H1 (cell line): ENCODE measurements at regions not wholly inside any gene's neighbourhood (a gene's known extent, or its start where the extent isn't known, plus 50 kb on each side); places are given as distances from the start of the nearest gene placed in this dataset.

Experiments
- CTCF ChIA-PET: fragments of 300-600 bp; sonication (Branson Sonifier 250); formaldehyde crosslinking; loops from one replicate; lab custom pipeline; 2021; ENCODE audit not compliant: partially characterized antibody; lab: Charles Lee
- POLR2A ChIA-PET: fragments of 300-600 bp; sonication (Branson Sonifier 250); formaldehyde crosslinking; loops from one replicate; lab custom pipeline; 2021; ENCODE audit warnings: inconsistent platforms; ENCODE audit not compliant: partially characterized antibody; lab: Charles Lee
- DNase-seq, 2 experiments: peaks; one replicate each; pipeline versions ENCODE4 v3.0.0 to v3.0.0-alpha.2; 2010 to 2022; ENCODE audit warnings: low spot score in 2 of 2, low read depth in 1 of 2, mixed read lengths in 1 of 2
- FAIRE-seq: peaks from 2 replicates; lab custom pipeline; 2011; peaks lifted over from hg19 to GRCh38; lab: Jason Lieb, UNC
- H2AFZ ChIP-seq: 2 replicates; pipeline ENCODE4 v1.8.1; 2012; ENCODE audit warnings: low read length, inconsistent platforms
- H2AK5ac ChIP-seq: 2 replicates; pipeline ENCODE4 v1.6.1; 2013; ENCODE audit warnings: low read depth, low read length
- H2BK120ac ChIP-seq: replicated peaks from 2 replicates; pipeline ENCODE3; 2013; ENCODE audit warnings: low read depth, low read length, inconsistent platforms
- H2BK12ac ChIP-seq: 2 replicates; pipeline ENCODE4 v1.6.1; 2013; ENCODE audit warnings: low read depth, low read length
- H2BK15ac ChIP-seq: 2 replicates; pipeline ENCODE4 v1.6.1; 2013; ENCODE audit warnings: low read length
- H2BK20ac ChIP-seq: 2 replicates; pipeline ENCODE4 v1.6.1; 2013; ENCODE audit warnings: low read length
- H2BK5ac ChIP-seq: 2 replicates; pipeline ENCODE4 v1.6.1; 2013; ENCODE audit warnings: low read depth, low read length
- H3K14ac ChIP-seq: 2 replicates; pipeline ENCODE4 v1.6.1; 2013; ENCODE audit warnings: inconsistent platforms; ENCODE audit not compliant: insufficient read length
- H3K18ac ChIP-seq: 2 replicates; pipeline ENCODE4 v1.6.1; 2013; ENCODE audit warnings: low read length; ENCODE audit errors: extremely low read depth
- H3K23ac ChIP-seq: 2 replicates; pipeline ENCODE4 v1.6.1; 2013; ENCODE audit warnings: inconsistent platforms; ENCODE audit not compliant: insufficient read length
- H3K23me2 ChIP-seq: 2 replicates; pipeline ENCODE4 v1.6.1; 2013; ENCODE audit warnings: low read depth, low read length
- H3K27ac ChIP-seq: 2 replicates; pipeline ENCODE4 v1.6.1; 2011; ENCODE audit warnings: low read depth, low read length, inconsistent platforms
- H3K27me3 ChIP-seq, 4 experiments: replicated peaks in 1 of 4; 1 replicate in 1 of 4; 2 replicates in 3 of 4; pipeline versions ENCODE4 v1.6.1 to v1.8.1; 2011 to 2013; ENCODE audit warnings: low read length in 3 of 4, mild to moderate bottlenecking in 3 of 4, inconsistent platforms in 2 of 4, mixed read lengths in 2 of 4, moderate library complexity in 1 of 4; ENCODE audit not compliant: control insufficient read depth in 3 of 4, insufficient read depth in 3 of 4; ENCODE audit errors: extremely low read depth in 1 of 4
- H3K36me3 ChIP-seq, 4 experiments: 2 replicates each; pipeline versions ENCODE4 v1.6.1 to v1.8.1; 2011 to 2013; ENCODE audit warnings: mild to moderate bottlenecking in 4 of 4, low read length in 3 of 4, moderate library complexity in 2 of 4, control low read depth in 1 of 4, inconsistent platforms in 1 of 4; ENCODE audit not compliant: insufficient read depth in 4 of 4, control insufficient read depth in 2 of 4
- H3K4ac ChIP-seq: replicated peaks from 2 replicates; pipeline ENCODE3; 2013; ENCODE audit warnings: low read length, low read depth, mixed read lengths, inconsistent platforms; ENCODE audit not compliant: insufficient read length
- H3K4me1 ChIP-seq, 4 experiments: replicated peaks in 1 of 4; 1 replicate in 1 of 4; 2 replicates in 3 of 4; pipeline versions ENCODE4 v1.6.1 to v1.8.1; 2011 to 2013; ENCODE audit warnings: low read length in 3 of 4, inconsistent platforms in 2 of 4, mixed read lengths in 1 of 4; ENCODE audit not compliant: insufficient read depth in 4 of 4, control insufficient read depth in 3 of 4
- H3K4me2 ChIP-seq, 2 experiments: 2 replicates each; pipeline versions ENCODE4 v1.6.1 to v1.8.1; 2011 to 2013; ENCODE audit warnings: low read depth in 2 of 2, low read length in 2 of 2, control low read depth in 1 of 2, inconsistent platforms in 1 of 2, mild to moderate bottlenecking in 1 of 2; ENCODE audit not compliant: insufficient read depth in 1 of 2
- H3K4me3 ChIP-seq, 4 experiments: fragments of 200-600, 300-600 bp in 1 of 4; sonication (generic), shearing (Covaris generic), sonication (Bioruptor Twin) in 1 of 4; 2 replicates each; pipeline versions ENCODE4 v1.5.1 to v1.8.1; 2011 to 2016; ENCODE audit warnings: low read length in 4 of 4, low read depth in 3 of 4, control low read depth in 2 of 4, inconsistent platforms in 2 of 4, mild to moderate bottlenecking in 2 of 4, mixed read lengths in 1 of 4, moderate library complexity in 1 of 4; ENCODE audit not compliant: insufficient read depth in 2 of 4; ENCODE audit errors: extremely low read depth in 1 of 4
- H3K56ac ChIP-seq: replicated peaks from 2 replicates; pipeline ENCODE3; 2013; ENCODE audit warnings: low read depth, mild to moderate bottlenecking, mixed read lengths, low read length, inconsistent platforms; ENCODE audit not compliant: insufficient read length
- H3K79me1 ChIP-seq: 2 replicates; pipeline ENCODE4 v1.6.1; 2013; ENCODE audit warnings: low read depth, low read length, control low read depth
- H3K79me2 ChIP-seq, 2 experiments: 2 replicates each; pipeline versions ENCODE4 v1.6.1 to v1.8.1; 2012 to 2013; ENCODE audit warnings: low read length in 2 of 2, mild to moderate bottlenecking in 2 of 2, inconsistent platforms in 1 of 2; ENCODE audit not compliant: insufficient read depth in 2 of 2, control insufficient read depth in 1 of 2
- H3K9ac ChIP-seq, 4 experiments: replicated peaks in 1 of 4; 1 replicate in 1 of 4; 2 replicates in 3 of 4; pipeline versions ENCODE4 v1.6.1 to v1.8.1; 2011 to 2013; ENCODE audit warnings: low read depth in 3 of 4, low read length in 3 of 4, control low read depth in 2 of 4, mild to moderate bottlenecking in 2 of 4, moderate library complexity in 2 of 4, inconsistent platforms in 1 of 4; ENCODE audit errors: extremely low read depth in 1 of 4
- H3K9me3 ChIP-seq, 2 experiments: 2 replicates each; pipeline versions ENCODE4 v1.6.1 to v1.8.1; 2012 to 2013; ENCODE audit warnings: mild to moderate bottlenecking in 2 of 2, moderate library complexity in 2 of 2, control low read depth in 1 of 2, inconsistent platforms in 1 of 2, low read depth in 1 of 2, low read length in 1 of 2, mixed read lengths in 1 of 2; ENCODE audit not compliant: insufficient read depth in 2 of 2
- H4K20me1 ChIP-seq, 2 experiments: replicated peaks in 1 of 2; 2 replicates each; pipeline versions ENCODE3 to v1.8.1; 2011 to 2013; ENCODE audit warnings: inconsistent platforms in 2 of 2, low read length in 2 of 2, mild to moderate bottlenecking in 1 of 2; ENCODE audit not compliant: insufficient read depth in 2 of 2, control insufficient read depth in 1 of 2
- H4K5ac ChIP-seq: 2 replicates; pipeline ENCODE4 v1.6.1; 2013; ENCODE audit warnings: low read length, low read depth, mixed read lengths, inconsistent platforms; ENCODE audit not compliant: insufficient read length
- H4K8ac ChIP-seq: 2 replicates; pipeline ENCODE4 v1.8.0; 2013; ENCODE audit warnings: mild to moderate bottlenecking, moderate library complexity, low read length, inconsistent platforms; ENCODE audit not compliant: insufficient read depth; ENCODE audit errors: extremely low read depth
- H4K91ac ChIP-seq: replicated peaks from 2 replicates; pipeline ENCODE3; 2013; ENCODE audit warnings: low read length, mixed read lengths, inconsistent platforms; ENCODE audit not compliant: insufficient read length
- BCL11A ChIP-seq, 2 experiments: IDR thresholded peaks; one replicate each; pipeline ENCODE4 v1.6.1; 2011; ENCODE audit warnings: low read depth in 2 of 2, low read length in 2 of 2, mild to moderate bottlenecking in 2 of 2
- CTBP2 ChIP-seq: IDR thresholded peaks from 2 replicates; pipeline ENCODE4 v1.7.0; 2011; ENCODE audit warnings: borderline replicate concordance, mild to moderate bottlenecking, moderate library complexity, mixed read lengths, low read length; ENCODE audit not compliant: insufficient read depth, insufficient read length
- GABPA ChIP-seq: IDR thresholded peaks from 2 replicates; pipeline ENCODE4 v1.6.1; 2011; ENCODE audit warnings: mild to moderate bottlenecking, low read length, moderate library complexity, borderline replicate concordance; ENCODE audit not compliant: insufficient read depth
- HDAC2 ChIP-seq, 2 experiments: fragments of 300-600 bp in 1 of 2; sonication (generic) in 1 of 2; IDR thresholded peaks; 2 replicates each; pipeline ENCODE4 v1.6.1; 2011 to 2012; ENCODE audit warnings: low read depth in 2 of 2, low read length in 2 of 2, mild to moderate bottlenecking in 2 of 2, moderate library complexity in 2 of 2, borderline replicate concordance in 1 of 2, inconsistent platforms in 1 of 2
- JUN ChIP-seq: IDR thresholded peaks from 2 replicates; pipeline ENCODE4 v1.6.1; 2011; ENCODE audit warnings: low read depth, mild to moderate bottlenecking, improper control_type of control experiment, low read length
- KDM4A ChIP-seq: IDR thresholded peaks from one replicate; pipeline ENCODE4 v1.7.1; 2012; ENCODE audit warnings: low read depth, mild to moderate bottlenecking, moderate library complexity, low read length, inconsistent platforms; ENCODE audit not compliant: severe bottlenecking
- KDM5A ChIP-seq: fragments of 200-600 bp; IDR thresholded peaks from 2 replicates; pipeline ENCODE4 v1.7.1; 2012; ENCODE audit warnings: mild to moderate bottlenecking, low read length, inconsistent platforms, mixed read lengths
- POLR2AphosphoS5 ChIP-seq: IDR thresholded peaks from 2 replicates; pipeline ENCODE4 v1.6.1; 2011; ENCODE audit warnings: low read depth, low read length
- RNF2 ChIP-seq: fragments of 200-900, 300-1000 bp; sonication (generic); IDR thresholded peaks from 2 replicates; pipeline ENCODE4 v1.7.1; 2016; ENCODE audit warnings: borderline replicate concordance, low read depth, mild to moderate bottlenecking, antibody characterized with exemption, low read length; ENCODE audit not compliant: poor library complexity, severe bottlenecking; ENCODE audit errors: missing control alignments
- TCF12 ChIP-seq: IDR thresholded peaks from 2 replicates; pipeline ENCODE4 v1.6.1; 2011; ENCODE audit warnings: low read depth, mild to moderate bottlenecking, low read length
- YY1 ChIP-seq: IDR thresholded peaks from 2 replicates; pipeline ENCODE4 v1.6.1; 2011; ENCODE audit warnings: low read depth, mild to moderate bottlenecking, low read length
- WGBS, 2 experiments: shearing (Covaris generic) in 1 of 2; methylation state at CpG; one replicate each; pipeline versions ENCODE4 v1.1.6 to v1.1.7; 2013 to 2015; ENCODE audit warnings: low lambda C conversion rate in 2 of 2, mixed read lengths in 2 of 2, inconsistent platforms in 1 of 2, low coverage in 1 of 2, missing lambda C conversion rate in 1 of 2; ENCODE audit not compliant: insufficient replicate concordance in 2 of 2, insufficient coverage in 1 of 2, insufficient read length in 1 of 2; ENCODE audit errors: extremely low coverage in 1 of 2, missing lambda C conversion rate in 1 of 2; 5-methylcytosine and 5-hydroxymethylcytosine counted together

DNA sequence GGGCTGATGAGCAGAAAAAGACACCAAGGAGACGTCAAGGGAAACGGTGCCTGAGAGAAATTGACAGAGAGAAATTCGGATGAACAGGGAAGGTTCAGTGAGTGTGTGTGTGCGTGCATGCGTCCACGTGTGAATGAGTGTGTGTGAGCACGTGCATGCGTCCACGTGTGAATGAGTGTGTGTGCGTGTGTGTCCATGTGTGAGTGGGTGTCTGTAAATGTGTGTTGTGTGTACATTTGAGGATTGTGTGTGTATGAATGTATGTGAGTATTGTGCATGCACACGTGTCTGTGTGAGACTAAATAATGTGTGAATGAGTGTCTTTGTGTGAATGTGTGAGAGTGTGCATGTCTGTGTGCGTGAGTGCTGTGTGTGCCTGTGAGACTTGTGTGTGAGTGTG is 137.4 kb upstream of the MED13L start:
- no peak overlapping the region for H3K27ac ChIP-seq
- H4K20me1 ChIP-seq, result peaks cover 0 to 4% of the 10 kb centered on the region in 2 experiments
- H2BK5ac ChIP-seq, result peak overlapping the region; percentile 91
- H3K4me3 ChIP-seq, result no peak overlapping the region
- H3K79me2 ChIP-seq, result no peaks in the 10 kb centered on the region
- no peak overlapping the region for H2BK120ac ChIP-seq
- peak overlapping the region in 1 of 2 experiments; percentile 3; a peak in 1 of 4 replicates for H3K4me2 ChIP-seq
- H3K18ac ChIP-seq, result peak overlapping the region; percentile 80
- ChIA-PET CTCF (interaction anchor here (0.6 to 1.6 kb wide), 3 partner anchors 10 to 137 kb away, joined by 3 to 4 read pairs (median 4); no protein-coding TSS in a partner anchor), POLR2A (interaction anchor here (1.1 kb wide), 1 partner anchor 23 kb away, joined by 3 read pairs; no protein-coding TSS in a partner anchor)
- peak overlapping the region; percentile 90 for H2BK12ac ChIP-seq
- no peak overlapping the region for H3K9ac ChIP-seq
- H3K4ac ChIP-seq, result peak overlapping the region; percentile 62
- no peaks in the 10 kb centered on the region for H3K79me1 ChIP-seq
- no peaks in the 10 kb centered on the region; a peak in 1 of 8 replicates for H3K36me3 ChIP-seq
- H2AFZ ChIP-seq, result no peak overlapping the region
- H3K27me3 ChIP-seq, result no peaks in the 10 kb centered on the region
- TF ChIP-seq HDAC2 (IDR thresholded peaks at IDR 0.05; ENCODE audit: borderline replicate concordance in 1 of 2, low read depth in 2 of 2, low read length in 2 of 2), result no peak
- TF ChIP-seq BCL11A (IDR thresholded peaks at IDR 0.05; ENCODE audit: low read depth in 2 of 2, low read length in 2 of 2), result no peak
- TF ChIP-seq YY1, result no peak
- TF ChIP-seq RNF2, result no peak
- TF ChIP-seq POLR2AphosphoS5, result no peak
- TF ChIP-seq KDM4A, result no peak
- TF ChIP-seq JUN, result no peak
- no peak for TF ChIP-seq CTBP2
- no peak for TF ChIP-seq GABPA
- TF ChIP-seq TCF12, result no peak
- TF ChIP-seq KDM5A, result no peak
- H3K56ac ChIP-seq, result no peak overlapping the region
- no peak overlapping the region for H4K5ac ChIP-seq
- no peak overlapping the region for H3K23ac ChIP-seq
- 90% methylated on average over 12 of the region's 12 CpGs; no CpG with 5 or more reads in 1 of the 2 experiments for WGBS, 2 experiments
- peaks cover 3 to 10% (median 5%) of the 10 kb centered on the region in 4 experiments; a peak in 6 of 7 replicates for H3K4me1 ChIP-seq
- H3K14ac ChIP-seq, result no peak overlapping the region
- H2BK20ac ChIP-seq, result peak overlapping the region; percentile 84; the same call in 1 of the 2 replicates
- H4K8ac ChIP-seq, result no peak overlapping the region
- no peaks in the 10 kb centered on the region for H3K9me3 ChIP-seq
- H2BK15ac ChIP-seq, result peak overlapping the region; percentile 99; the same call in 1 of the 2 replicates
- peak overlapping the region; percentile 76 for H4K91ac ChIP-seq
- H3K23me2 ChIP-seq, result peaks cover 7% of the 10 kb centered on the region
- FAIRE-seq, result no peak
- peak overlapping the region; percentile 100 for H2AK5ac ChIP-seq
- DNase-seq, result no peak
